CD14-positive monocyte (primary cell): ENCODE measurements at regions not wholly inside any gene's neighbourhood (a gene's known extent, or its start where the extent isn't known, plus 50 kb on each side); places are given as distances from the start of the nearest gene placed in this dataset. TPM values are rescaled to one million over a fixed set of nuclear protein-coding genes. Genes with fewer than 3 reads are reported as not detected.

Source experiments
- DNase-seq, 3 donors: peaks; one replicate each; pipeline ENCODE4 v3.0.0-alpha.2; 2011 to 2022
- H2AFZ ChIP-seq: 2 replicates; pipeline ENCODE4 v1.6.0; 2012; ENCODE audit warnings: mild to moderate bottlenecking, low read depth, low read length, inconsistent platforms; ENCODE audit not compliant: insufficient read depth, poor library complexity, severe bottlenecking
- H3K27ac ChIP-seq, 2 donors: 1 replicate in 1 of 2; 2 replicates in 1 of 2; pipeline ENCODE4 v1.5.1; 2012 to 2013; ENCODE audit warnings: low read length in 2 of 2, control low read depth in 1 of 2, inconsistent platforms in 1 of 2, low read depth in 1 of 2, mild to moderate bottlenecking in 1 of 2
- H3K27me3 ChIP-seq, 2 donors: one replicate each; pipeline versions ENCODE4 v1.6.0 to v1.6.1; 2011 to 2013; ENCODE audit warnings: low read length in 2 of 2; ENCODE audit not compliant: control insufficient read depth in 2 of 2, insufficient read depth in 2 of 2
- H3K36me3 ChIP-seq, 2 donors: replicated peaks in 1 of 2; 1 replicate in 1 of 2; 2 replicates in 1 of 2; pipeline versions ENCODE4 v1.5.1 to v1.6.1; 2012 to 2013; ENCODE audit warnings: low read length in 2 of 2, control low read depth in 1 of 2, inconsistent platforms in 1 of 2, mild to moderate bottlenecking in 1 of 2; ENCODE audit not compliant: insufficient read depth in 2 of 2, control insufficient read depth in 1 of 2
- H3K4me1 ChIP-seq, 2 donors: 1 replicate in 1 of 2; 2 replicates in 1 of 2; pipeline versions ENCODE4 v1.5.1 to v1.6.1; 2012 to 2013; ENCODE audit warnings: low read length in 2 of 2, control low read depth in 1 of 2, inconsistent platforms in 1 of 2, mild to moderate bottlenecking in 1 of 2, moderate library complexity in 1 of 2; ENCODE audit not compliant: insufficient read depth in 2 of 2, control insufficient read depth in 1 of 2
- H3K4me2 ChIP-seq: replicated peaks from 2 replicates; pipeline ENCODE3; 2012; ENCODE audit warnings: low read length, moderate library complexity, mild to moderate bottlenecking; ENCODE audit not compliant: poor library complexity, severe bottlenecking; ENCODE audit errors: extremely low read depth
- H3K4me3 ChIP-seq, 3 experiments: fragments of 200-600 bp in 1 of 3; sonication (generic) in 1 of 3; replicated peaks in 1 of 3; 1 replicate in 2 of 3; 2 replicates in 1 of 3; pipeline ENCODE4 v1.5.1; 2011 to 2013; ENCODE audit warnings: low read length in 3 of 3, mild to moderate bottlenecking in 3 of 3, control low read depth in 2 of 3, low read depth in 2 of 3, inconsistent platforms in 1 of 3, moderate library complexity in 1 of 3
- H3K79me2 ChIP-seq: 2 replicates; pipeline ENCODE4 v1.6.0; 2012; ENCODE audit warnings: mild to moderate bottlenecking, control low read depth, inconsistent platforms, low read length, moderate library complexity; ENCODE audit not compliant: insufficient read depth
- H3K9ac ChIP-seq: 2 replicates; pipeline ENCODE4 v1.6.0; 2017; ENCODE audit warnings: low read length, mild to moderate bottlenecking; ENCODE audit not compliant: insufficient read depth, poor library complexity, severe bottlenecking
- H3K9me3 ChIP-seq, 2 donors: replicated peaks in 1 of 2; 1 replicate in 1 of 2; 2 replicates in 1 of 2; pipeline versions ENCODE4 v1.5.1 to v1.6.1; 2012 to 2013; ENCODE audit warnings: low read length in 2 of 2, control low read depth in 1 of 2; ENCODE audit not compliant: control insufficient read depth in 1 of 2, insufficient read depth in 1 of 2
- H4K20me1 ChIP-seq: 2 replicates; pipeline ENCODE4 v1.6.0; 2012; ENCODE audit warnings: mild to moderate bottlenecking, low read length, control low read depth, moderate library complexity; ENCODE audit not compliant: insufficient read depth
- H3K27ac Mint-ChIP-seq, 7 donors: one replicate each; pipeline ENCODE4 v1.8.0; 2020; ENCODE audit warnings: mild to moderate bottlenecking in 7 of 7, mixed read lengths in 7 of 7, moderate library complexity in 6 of 7, inconsistent platforms in 2 of 7
- H3K27me3 Mint-ChIP-seq, 3 donors: one replicate each; pipeline ENCODE4 v1.8.0; 2021 to 2022; ENCODE audit warnings: low read depth in 3 of 3, mild to moderate bottlenecking in 3 of 3, mixed read lengths in 3 of 3, moderate library complexity in 3 of 3, inconsistent platforms in 1 of 3
- H3K36me3 Mint-ChIP-seq, 2 donors: one replicate each; pipeline ENCODE4 v1.8.0; 2020; ENCODE audit warnings: mixed read lengths in 2 of 2, inconsistent platforms in 1 of 2, mild to moderate bottlenecking in 1 of 2
- H3K4me1 Mint-ChIP-seq: one replicate; pipeline ENCODE4 v1.8.0; 2020; ENCODE audit warnings: mild to moderate bottlenecking, mixed read lengths
- H3K4me3 Mint-ChIP-seq, 2 donors: one replicate each; pipeline ENCODE4 v1.8.0; 2020; ENCODE audit warnings: mild to moderate bottlenecking in 2 of 2, mixed read lengths in 2 of 2, moderate library complexity in 1 of 2
- H3K9me3 Mint-ChIP-seq, 7 donors: one replicate each; pipeline ENCODE4 v1.8.0; 2020 to 2022; ENCODE audit warnings: mixed read lengths in 7 of 7, mild to moderate bottlenecking in 6 of 7, moderate library complexity in 6 of 7, inconsistent platforms in 2 of 7
- WGBS: methylation state at CpG from one replicate; pipeline ENCODE4 v1.1.5; 2013; ENCODE audit warnings: missing lambda C conversion rate; ENCODE audit not compliant: insufficient coverage; 5-methylcytosine and 5-hydroxymethylcytosine counted together
- intact Hi-C, 2 donors: fragments of 100-400 bp; cut with micrococcal nuclease; formaldehyde crosslinking; loops; one replicate each; pipeline versions ENCODE4 v1.15.0 to v1.15.1; 2023
- small RNA-seq: library from RNA; depleted of rRNA; stranded (forward); fragments of <200 nt; gene quantifications from one replicate; pipeline ENCODE3, GENCODE V24; 2012; ENCODE audit warnings: low read depth; ENCODE audit not compliant: insufficient read length
- TF ChIP-seq, protein P1 (sequence below): fragments of 200-600 bp; IDR thresholded peaks from one replicate; pipeline ENCODE4 v1.8.0; 2022; ENCODE audit warnings: antibody characterized with exemption, mild to moderate bottlenecking

DNA sequence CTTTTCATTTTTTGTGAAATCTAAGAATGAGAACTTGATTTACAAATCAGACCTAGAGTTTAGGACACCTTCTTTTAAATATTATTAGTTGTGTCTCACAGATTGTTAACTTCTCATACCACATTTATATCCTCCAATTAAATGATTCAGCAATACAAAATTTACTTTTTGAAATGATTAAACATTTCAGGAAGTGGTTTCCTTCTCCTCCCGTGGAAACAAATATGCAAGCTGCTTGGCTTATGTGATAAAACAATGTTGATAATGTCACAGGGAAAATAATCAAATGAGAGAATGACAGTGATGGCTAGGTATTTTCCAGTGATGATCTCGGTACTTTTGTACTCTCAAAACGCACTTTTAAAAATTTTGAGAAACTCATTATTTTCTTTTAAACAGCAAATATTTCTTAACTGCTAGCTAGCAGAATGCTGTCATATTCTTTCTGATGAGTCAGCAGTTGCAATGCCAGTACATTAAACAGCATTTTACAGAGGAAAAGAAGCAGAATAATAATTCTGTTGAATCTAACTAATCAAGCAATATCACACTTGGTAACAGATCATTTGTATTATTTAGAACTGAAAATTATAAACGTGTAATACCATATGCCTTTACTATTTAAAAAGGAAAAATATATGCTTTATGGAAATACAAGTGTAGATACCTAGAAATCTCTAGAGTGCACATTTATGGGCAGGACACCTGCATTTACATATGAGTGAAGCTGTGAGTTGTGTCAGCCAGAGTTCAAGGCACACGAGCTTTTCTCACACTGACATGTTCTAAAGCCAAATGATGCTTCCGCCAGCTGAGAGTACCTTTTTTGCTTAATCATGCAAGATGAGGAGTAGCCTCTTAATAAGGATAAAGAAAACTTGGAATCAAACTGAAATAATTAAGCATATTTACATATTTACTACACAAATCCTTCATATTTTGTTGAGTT lies 53.6 kb upstream of the CDH18 start:
- Mint-ChIP-seq H3K27ac (no peak overlapping the region), H3K9me3 (peaks cover 0 to 16% (median 6%) of the 10 kb centered on the region in 7 donors), H3K4me1 (no peaks in the 10 kb centered on the region), H3K27me3 (no peaks in the 10 kb centered on the region), H3K36me3 (no peaks in the 10 kb centered on the region), H3K4me3 (no peak overlapping the region)
- H3K9ac ChIP-seq, result no peak overlapping the region
- no peak overlapping the region for H2AFZ ChIP-seq
- H3K27me3 ChIP-seq, result no peaks in the 10 kb centered on the region
- no peak overlapping the region for H3K4me2 ChIP-seq
- H4K20me1 ChIP-seq, result no peaks in the 10 kb centered on the region
- H3K4me1 ChIP-seq, result no peaks in the 10 kb centered on the region
- H3K79me2 ChIP-seq, result no peaks in the 10 kb centered on the region
- H3K36me3 ChIP-seq, result no peaks in the 10 kb centered on the region
- H3K4me3 ChIP-seq, result no peak overlapping the region
- H3K9me3 ChIP-seq, result no peaks in the 10 kb centered on the region
- H3K27ac ChIP-seq, result no peak overlapping the region
- no peak for DNase-seq
- intact Hi-C loops, result no loop called here
- TF ChIP-seq, protein P1, sequence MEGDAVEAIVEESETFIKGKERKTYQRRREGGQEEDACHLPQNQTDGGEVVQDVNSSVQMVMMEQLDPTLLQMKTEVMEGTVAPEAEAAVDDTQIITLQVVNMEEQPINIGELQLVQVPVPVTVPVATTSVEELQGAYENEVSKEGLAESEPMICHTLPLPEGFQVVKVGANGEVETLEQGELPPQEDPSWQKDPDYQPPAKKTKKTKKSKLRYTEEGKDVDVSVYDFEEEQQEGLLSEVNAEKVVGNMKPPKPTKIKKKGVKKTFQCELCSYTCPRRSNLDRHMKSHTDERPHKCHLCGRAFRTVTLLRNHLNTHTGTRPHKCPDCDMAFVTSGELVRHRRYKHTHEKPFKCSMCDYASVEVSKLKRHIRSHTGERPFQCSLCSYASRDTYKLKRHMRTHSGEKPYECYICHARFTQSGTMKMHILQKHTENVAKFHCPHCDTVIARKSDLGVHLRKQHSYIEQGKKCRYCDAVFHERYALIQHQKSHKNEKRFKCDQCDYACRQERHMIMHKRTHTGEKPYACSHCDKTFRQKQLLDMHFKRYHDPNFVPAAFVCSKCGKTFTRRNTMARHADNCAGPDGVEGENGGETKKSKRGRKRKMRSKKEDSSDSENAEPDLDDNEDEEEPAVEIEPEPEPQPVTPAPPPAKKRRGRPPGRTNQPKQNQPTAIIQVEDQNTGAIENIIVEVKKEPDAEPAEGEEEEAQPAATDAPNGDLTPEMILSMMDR, result no peak
- WGBS, result no CpG with 5 or more reads among the region's 6 CpGs

DNA sequence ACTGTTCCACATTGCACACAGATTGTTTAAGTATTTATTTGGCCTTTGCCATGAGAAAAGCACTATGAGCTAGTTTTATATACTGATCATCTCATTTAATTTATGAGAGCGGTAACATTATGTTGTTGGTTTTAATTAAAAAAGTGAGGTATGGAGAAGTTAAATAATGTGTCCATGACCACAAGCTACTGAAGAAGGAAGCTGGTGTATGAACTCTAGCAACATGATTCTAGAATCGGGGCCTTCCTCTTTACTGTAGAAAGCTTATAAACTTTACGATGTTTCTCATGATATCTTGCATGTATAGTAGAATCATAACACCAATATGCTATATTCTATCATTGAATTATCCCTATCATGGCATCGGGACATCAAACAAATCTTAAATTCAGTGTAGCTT lies 52.9 kb upstream of the CDH18 start:
- no CpG with 5 or more reads among the region's 4 CpGs for WGBS
- Histone ChIP-seq H3K9ac (no peak overlapping the region), H3K27ac (no peak overlapping the region), H4K20me1 (no peaks in the 10 kb centered on the region), H3K4me3 (no peak overlapping the region), H3K4me1 (no peaks in the 10 kb centered on the region), H3K27me3 (no peaks in the 10 kb centered on the region), H3K9me3 (no peaks in the 10 kb centered on the region), H3K36me3 (no peaks in the 10 kb centered on the region), H3K79me2 (no peaks in the 10 kb centered on the region), H3K4me2 (no peak overlapping the region), H2AFZ (no peak overlapping the region)
- intact Hi-C loops, result no loop called here
- no peak for DNase-seq
- H3K27me3 Mint-ChIP-seq, result no peaks in the 10 kb centered on the region
- no peak overlapping the region for H3K27ac Mint-ChIP-seq
- H3K4me1 Mint-ChIP-seq, result no peaks in the 10 kb centered on the region
- no peaks in the 10 kb centered on the region for H3K36me3 Mint-ChIP-seq
- no peak overlapping the region for H3K4me3 Mint-ChIP-seq
- TF ChIP-seq, protein P1, result no peak
- peaks cover 0 to 16% (median 6%) of the 10 kb centered on the region in 7 donors for H3K9me3 Mint-ChIP-seq

Small RNA genes in the stretch of these regions (small RNA-seq; reads per million reads assigned to genes)
- gene AC093303.1, result not detected
